ENCODE measurements at regions not wholly inside any gene's neighbourhood (a gene's known extent, or its start where the extent isn't known, plus 50 kb on each side); places are given as distances from the start of the nearest gene placed in this dataset.

- DNase-seq: no peak
Measured at GRCh38 chr3:117695871-117696645, 986.5 kb downstream of the TUSC7 start.

GRCh38 chr3:117696851-117697407, 987.4 kb downstream of the TUSC7 start:
- DNase-seq: no peak

GRCh38 chr3:117699058-117699457, 989.5 kb downstream of the TUSC7 start:
- DNase-seq: no peak

- DNase-seq: no peak
Measured at GRCh38 chr3:117700573-117701360, 991.2 kb downstream of the TUSC7 start.

- DNase-seq: no peak
Measured at GRCh38 chr3:117705011-117705410, 995.4 kb downstream of the TUSC7 start.

- DNase-seq: no peak
Measured at GRCh38 chr3:117706037-117706436, 996.5 kb downstream of the TUSC7 start.

- DNase-seq: no peak
Measured at GRCh38 chr3:117706756-117707155, 997.2 kb downstream of the TUSC7 start.

GRCh38 chr3:117708601-117709000, 999.0 kb downstream of the TUSC7 start:
- DNase-seq: no peak

GRCh38 chr3:117709108-117709507, 999.5 kb downstream of the TUSC7 start:
- DNase-seq: no peak

GRCh38 chr3:117710501-117710900, 1000.9 kb downstream of the TUSC7 start:
- no peak for DNase-seq

- DNase-seq: no peak
Measured at GRCh38 chr3:117719316-117719926, 1009.8 kb downstream of the TUSC7 start.

- DNase-seq: no peak
Measured at GRCh38 chr3:117721866-117722265, 1012.3 kb downstream of the TUSC7 start.

GRCh38 chr3:117722856-117723255, 1013.3 kb downstream of the TUSC7 start:
- DNase-seq: peak; percentile 2 to 5

- no peak for DNase-seq
Measured at GRCh38 chr3:117723825-117724224, 1014.2 kb downstream of the TUSC7 start.

GRCh38 chr3:117725314-117725713, 1015.7 kb downstream of the TUSC7 start:
- DNase-seq: no peak

- no peak for DNase-seq
Measured at GRCh38 chr3:117726776-117727175, 1017.2 kb downstream of the TUSC7 start.

- no peak for DNase-seq
Measured at GRCh38 chr3:117728226-117728625, 1018.6 kb downstream of the TUSC7 start.

GRCh38 chr3:117734496-117734895, 1024.9 kb downstream of the TUSC7 start:
- no peak for DNase-seq

- no peak for DNase-seq
Measured at GRCh38 chr3:117735481-117736101, 1026.0 kb downstream of the TUSC7 start.

- no peak for DNase-seq
Measured at GRCh38 chr3:117736846-117737245, 1027.3 kb downstream of the TUSC7 start.

GRCh38 chr3:117743993-117744392, 1034.4 kb downstream of the TUSC7 start:
- DNase-seq: no peak

- DNase-seq: no peak
Measured at GRCh38 chr3:117744935-117745334, 1035.4 kb downstream of the TUSC7 start.

GRCh38 chr3:117745516-117745915, 1035.9 kb downstream of the TUSC7 start:
- DNase-seq: no peak
